Astrocyte of the spinal cord (primary cell): ENCODE measurements at regions not wholly inside any gene's neighbourhood (a gene's known extent, or its start where the extent isn't known, plus 50 kb on each side); places are given as distances from the start of the nearest gene placed in this dataset.
A peak's percentile ranks its signal among the peaks of the same experiment; 100 is the strongest.

Experiments
- DNase-seq: peaks from one replicate; pipeline ENCODE4 v3.0.0; 2011; ENCODE audit warnings: low read depth, low spot score
- H3K4me3 ChIP-seq: 2 replicates; pipeline ENCODE4 v1.5.1; 2011; ENCODE audit warnings: low read depth, mild to moderate bottlenecking, low read length, moderate library complexity
- CTCF ChIP-seq: IDR thresholded peaks from 2 replicates; pipeline ENCODE4 v1.5.1; 2012; ENCODE audit warnings: low read depth, mild to moderate bottlenecking, low read length, inconsistent platforms
- in situ Hi-C: cut with HindIII; loops from 2 replicates; pipeline ENCODE4 v1.10.0; 2017; ENCODE audit warnings: low sequenced_read_pairs

GRCh38 chr3:197381371-197381770 is 83.0 kb upstream of the DLG1 start:
- in situ Hi-C loops, result no loop called here
- no peak overlapping the region for H3K4me3 ChIP-seq
- no peak for DNase-seq
- no peak for TF ChIP-seq CTCF

DNA sequence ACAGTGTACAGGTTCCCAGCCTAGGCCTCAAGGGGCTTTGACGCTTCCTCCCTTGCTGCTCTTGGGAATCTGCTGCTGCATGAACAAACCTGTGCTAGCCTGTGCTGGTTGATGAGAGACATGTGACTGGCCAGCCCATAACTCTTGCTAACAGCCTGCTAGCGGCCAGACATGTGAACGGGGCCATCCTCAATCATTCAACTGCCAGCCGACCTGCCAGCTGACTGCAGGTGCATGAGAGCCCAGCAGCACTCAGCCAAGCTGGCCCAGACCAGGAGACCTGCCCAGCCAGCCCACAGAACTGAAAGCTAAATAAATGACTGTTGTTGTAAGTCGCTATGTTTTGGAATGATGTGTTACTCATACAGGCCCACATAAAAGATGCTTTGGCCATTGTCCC is 82.4 kb upstream of the DLG1 start:
- TF ChIP-seq CTCF, result no peak
- in situ Hi-C loops, result no loop called here
- no peak overlapping the region for H3K4me3 ChIP-seq
- peak; percentile 46 for DNase-seq

- DNase-seq, result no peak
- in situ Hi-C loops, result no loop called here
- H3K4me3 ChIP-seq, result no peak overlapping the region
- TF ChIP-seq CTCF, result no peak
Observed at GRCh38 chr3:197378985-197379718, 80.7 kb upstream of the DLG1 start.

GRCh38 chr3:197376735-197377555 is 78.5 kb upstream of the DLG1 start:
- no peak overlapping the region for H3K4me3 ChIP-seq
- TF ChIP-seq CTCF, result no peak
- in situ Hi-C loops, result no loop called here
- DNase-seq, result no peak

DNA sequence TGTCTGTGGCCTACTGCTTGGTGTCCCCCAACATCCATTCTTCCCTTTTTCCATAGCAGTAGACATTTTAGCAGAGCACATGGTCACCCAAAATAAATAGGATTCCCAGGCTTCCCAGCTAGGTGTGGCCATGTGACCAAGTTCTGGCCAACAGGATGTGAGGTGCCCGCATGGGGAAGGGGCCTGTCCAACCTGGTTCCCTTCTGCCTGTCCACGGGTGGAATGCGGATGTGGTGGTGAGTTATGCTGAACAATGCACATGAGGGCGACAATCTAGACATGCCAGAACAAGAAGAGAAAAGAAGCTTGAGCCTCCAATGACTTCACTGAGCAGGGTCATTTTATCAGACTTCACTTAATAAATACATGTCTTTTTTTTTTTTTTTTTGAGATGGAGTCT is 77.6 kb upstream of the DLG1 start:
- in situ Hi-C loops, result no loop called here
- DNase-seq, result no peak
- H3K4me3 ChIP-seq, result no peak overlapping the region
- no peak for TF ChIP-seq CTCF

GRCh38 chr3:197375001-197375441 is 76.6 kb upstream of the DLG1 start:
- in situ Hi-C loops, result no loop called here
- no peak for TF ChIP-seq CTCF
- no peak overlapping the region for H3K4me3 ChIP-seq
- DNase-seq, result no peak
